Vagina (tissue), 2 donors: ENCODE measurements at regions not wholly inside any gene's neighbourhood (a gene's known extent, or its start where the extent isn't known, plus 50 kb on each side); places are given as distances from the start of the nearest gene placed in this dataset.

Experiments
- POLR2A ChIP-seq, 2 donors: fragments of 450-650 bp; IDR thresholded peaks; one replicate each; pipeline ENCODE4 v1.6.1; 2017; ENCODE audit warnings: antibody characterized with exemption in 2 of 2, mild to moderate bottlenecking in 2 of 2, moderate library complexity in 2 of 2
- POLR2AphosphoS5 ChIP-seq, 2 donors: sonication (generic); formaldehyde crosslinking; IDR thresholded peaks; one replicate each; pipeline ENCODE4 v1.9.0; 2017; ENCODE audit warnings: antibody characterized with exemption in 2 of 2, mild to moderate bottlenecking in 2 of 2, low read depth in 1 of 2; ENCODE audit not compliant: insufficient read depth in 1 of 2
- TF ChIP-seq, protein P1 (sequence below), 3 experiments: fragments of 450-650 bp in 2 of 3; fragments of 200-600 bp in 1 of 3; sonication (generic) in 1 of 3; IDR thresholded peaks; one replicate each; pipeline ENCODE4 v1.5.1; 2017 to 2019; ENCODE audit warnings: antibody characterized with exemption in 3 of 3, mild to moderate bottlenecking in 2 of 3, moderate library complexity in 2 of 3

DNA sequence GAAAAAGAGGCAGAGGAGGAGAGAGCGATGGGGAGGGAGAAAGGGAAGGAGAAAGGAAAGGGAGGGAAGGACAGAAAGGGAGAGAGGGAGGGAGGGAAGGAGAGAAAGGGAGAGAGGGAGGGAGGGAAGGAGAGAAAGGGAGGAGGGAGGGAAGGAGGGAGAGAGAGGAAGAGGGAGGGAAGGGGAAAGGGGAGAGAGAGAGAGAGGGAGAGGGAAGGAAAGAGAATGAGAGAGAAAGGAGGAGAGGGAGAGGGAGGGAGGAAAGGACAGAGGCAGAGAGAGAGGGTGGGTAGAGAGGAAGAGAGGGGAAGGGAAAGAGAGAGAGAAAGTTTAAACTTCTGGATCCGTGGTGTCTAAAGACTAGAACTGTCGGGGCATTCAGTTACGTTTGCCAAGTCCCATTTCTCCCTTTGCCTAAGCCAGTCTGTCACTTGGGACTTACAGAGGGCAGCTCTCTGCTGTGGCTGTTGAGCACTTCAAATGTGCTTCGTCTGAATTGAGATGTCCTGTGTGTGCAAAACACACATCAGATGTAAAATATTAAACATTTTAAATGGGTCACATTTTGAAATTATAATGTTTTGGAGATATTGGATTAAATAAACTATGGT is 62.6 kb downstream of the PLXNA1 start:
- TF ChIP-seq, protein P1, sequence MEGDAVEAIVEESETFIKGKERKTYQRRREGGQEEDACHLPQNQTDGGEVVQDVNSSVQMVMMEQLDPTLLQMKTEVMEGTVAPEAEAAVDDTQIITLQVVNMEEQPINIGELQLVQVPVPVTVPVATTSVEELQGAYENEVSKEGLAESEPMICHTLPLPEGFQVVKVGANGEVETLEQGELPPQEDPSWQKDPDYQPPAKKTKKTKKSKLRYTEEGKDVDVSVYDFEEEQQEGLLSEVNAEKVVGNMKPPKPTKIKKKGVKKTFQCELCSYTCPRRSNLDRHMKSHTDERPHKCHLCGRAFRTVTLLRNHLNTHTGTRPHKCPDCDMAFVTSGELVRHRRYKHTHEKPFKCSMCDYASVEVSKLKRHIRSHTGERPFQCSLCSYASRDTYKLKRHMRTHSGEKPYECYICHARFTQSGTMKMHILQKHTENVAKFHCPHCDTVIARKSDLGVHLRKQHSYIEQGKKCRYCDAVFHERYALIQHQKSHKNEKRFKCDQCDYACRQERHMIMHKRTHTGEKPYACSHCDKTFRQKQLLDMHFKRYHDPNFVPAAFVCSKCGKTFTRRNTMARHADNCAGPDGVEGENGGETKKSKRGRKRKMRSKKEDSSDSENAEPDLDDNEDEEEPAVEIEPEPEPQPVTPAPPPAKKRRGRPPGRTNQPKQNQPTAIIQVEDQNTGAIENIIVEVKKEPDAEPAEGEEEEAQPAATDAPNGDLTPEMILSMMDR (IDR thresholded peaks at IDR 0.05) = no peak
- TF ChIP-seq POLR2A (IDR thresholded peaks at IDR 0.05) = no peak
- TF ChIP-seq POLR2AphosphoS5 (IDR thresholded peaks at IDR 0.05; ENCODE audit: insufficient read depth in 1 of 2, low read depth in 1 of 2) = no peak
